ENCODE measurements at regions not wholly inside any gene's neighbourhood (a gene's known extent, or its start where the extent isn't known, plus 50 kb on each side); places are given as distances from the start of the nearest gene placed in this dataset.

- in situ Hi-C loops (cut with HindIII; ENCODE audit: low pct_unique_long_range_greater_than_20kb, low sequenced_read_pairs): no loop called here
- Histone ChIP-seq H3K9me3 (ENCODE audit: control insufficient read depth, insufficient read depth, low read depth, low read length) (no peaks in the 10 kb centered on the region), H3K36me3 (ENCODE audit: control insufficient read depth, insufficient read depth, low read length) (no peaks in the 10 kb centered on the region), H3K4me1 (ENCODE audit: control insufficient read depth, insufficient read depth, low read length) (no peaks in the 10 kb centered on the region), H3K27me3 (ENCODE audit: control insufficient read depth, insufficient read depth, low read length) (peaks cover 3% of the 10 kb centered on the region; the same call in 1 of the 2 replicates), H3K27ac (ENCODE audit: low read length) (no peak overlapping the region), H3K4me3 (ENCODE audit: low read depth in 2 of 2, low read length in 2 of 2) (no peak overlapping the region)
- ATAC-seq: no peak
- ChIA-PET CTCF (no interaction called here), POLR2A (no interaction called here)
- DNase-seq (ENCODE audit: low read depth, low spot score): no peak
- no TSS peak for BruUV-seq (replicated peaks)
- TF ChIP-seq CTCF (IDR thresholded peaks at IDR 0.05): no peak
- TF ChIP-seq TCF7L2 (IDR thresholded peaks at IDR 0.05; ENCODE audit: low read depth, low read length): no peak
- intact Hi-C loops (cut with micrococcal nuclease; ENCODE audit: unreplicated experiment): no loop called here
Measured at GRCh38 chr15:81783076-81783475, 262.7 kb downstream of the MEX3B start.

- H3K27me3 ChIP-seq (ENCODE audit: control insufficient read depth, insufficient read depth, low read length): no peaks in the 10 kb centered on the region; the same call in 1 of the 2 replicates
- ATAC-seq (no peak), DNase-seq (ENCODE audit: low read depth, low spot score) (no peak)
- no TSS peak for BruUV-seq (replicated peaks)
- H3K4me3 ChIP-seq (ENCODE audit: low read depth in 2 of 2, low read length in 2 of 2): no peak overlapping the region
- ChIA-PET POLR2A (no interaction called here), CTCF (no interaction called here)
- no peak for TF ChIP-seq TCF7L2 (IDR thresholded peaks at IDR 0.05; ENCODE audit: low read depth, low read length)
- TF ChIP-seq CTCF (IDR thresholded peaks at IDR 0.05): no peak
- TF ChIP-seq POLR2AphosphoS5 (IDR thresholded peaks at IDR 0.05; ENCODE audit: low read depth, low read length): no peak
- TF ChIP-seq REST (IDR thresholded peaks at IDR 0.05; ENCODE audit: insufficient read depth in 1 of 2, low read depth in 2 of 2, low read length in 1 of 2): no peak
- no peaks in the 10 kb centered on the region for H3K9me3 ChIP-seq (ENCODE audit: control insufficient read depth, insufficient read depth, low read depth, low read length)
- no peaks in the 10 kb centered on the region for H3K4me1 ChIP-seq (ENCODE audit: control insufficient read depth, insufficient read depth, low read length)
- H3K36me3 ChIP-seq (ENCODE audit: control insufficient read depth, insufficient read depth, low read length): no peaks in the 10 kb centered on the region
- H3K27ac ChIP-seq (ENCODE audit: low read length): no peak overlapping the region
- in situ Hi-C loops (cut with HindIII; ENCODE audit: low pct_unique_long_range_greater_than_20kb, low sequenced_read_pairs) (no loop called here), intact Hi-C loops (cut with micrococcal nuclease; ENCODE audit: unreplicated experiment) (no loop called here)
Measured at GRCh38 chr15:81781395-81781794, 264.4 kb downstream of the MEX3B start.

GRCh38 chr15:81780966-81781365 is 264.9 kb downstream of the MEX3B start:
- H3K9me3 ChIP-seq (ENCODE audit: control insufficient read depth, insufficient read depth, low read depth, low read length): no peaks in the 10 kb centered on the region
- H3K27me3 ChIP-seq (ENCODE audit: control insufficient read depth, insufficient read depth, low read length): no peaks in the 10 kb centered on the region
- no TSS peak for BruUV-seq (replicated peaks)
- ChIA-PET CTCF (no interaction called here), POLR2A (no interaction called here)
- DNase-seq (ENCODE audit: low read depth, low spot score) (no peak), ATAC-seq (no peak)
- H3K4me1 ChIP-seq (ENCODE audit: control insufficient read depth, insufficient read depth, low read length): no peaks in the 10 kb centered on the region
- in situ Hi-C loops (cut with HindIII; ENCODE audit: low pct_unique_long_range_greater_than_20kb, low sequenced_read_pairs): no loop called here
- H3K4me3 ChIP-seq (ENCODE audit: low read depth in 2 of 2, low read length in 2 of 2): no peak overlapping the region
- H3K27ac ChIP-seq (ENCODE audit: low read length): no peak overlapping the region
- TF ChIP-seq SIN3A (IDR thresholded peaks at IDR 0.05; ENCODE audit: borderline replicate concordance, insufficient read depth, low read depth, low read length) (no peak), TCF7L2 (IDR thresholded peaks at IDR 0.05; ENCODE audit: low read depth, low read length) (no peak), REST (IDR thresholded peaks at IDR 0.05; ENCODE audit: insufficient read depth in 1 of 2, low read depth in 2 of 2, low read length in 1 of 2) (no peak), CTCF (IDR thresholded peaks at IDR 0.05) (no peak), POLR2AphosphoS5 (IDR thresholded peaks at IDR 0.05; ENCODE audit: low read depth, low read length) (no peak)
- H3K36me3 ChIP-seq (ENCODE audit: control insufficient read depth, insufficient read depth, low read length): no peaks in the 10 kb centered on the region
- intact Hi-C loops (cut with micrococcal nuclease; ENCODE audit: unreplicated experiment): no loop called here
